ENCODE measurements at regions not wholly inside any gene's neighbourhood (a gene's known extent, or its start where the extent isn't known, plus 50 kb on each side); places are given as distances from the start of the nearest gene placed in this dataset.

GRCh38 chr9:13461414-13461991, 182.0 kb upstream of the MPDZ start:
- H3K27ac ChIP-seq (ENCODE audit: low read depth, low read length): no peak overlapping the region
- H3K79me2 ChIP-seq (ENCODE audit: control insufficient read depth, low read length): no peaks in the 10 kb centered on the region
- no peaks in the 10 kb centered on the region for H3K27me3 ChIP-seq (ENCODE audit: control insufficient read depth, low read length)
- H3K9me3 ChIP-seq (ENCODE audit: control insufficient read depth, insufficient read depth, low read length): no peaks in the 10 kb centered on the region; the same call in 1 of the 2 replicates
- H3K4me3 ChIP-seq (ENCODE audit: low read length): no peak overlapping the region
- no peak for TF ChIP-seq CTCF (IDR thresholded peaks at IDR 0.05; ENCODE audit: low read depth, low read length, poor library complexity, severe bottlenecking)
- no peak for TF ChIP-seq EZH2phosphoT487 (IDR thresholded peaks at IDR 0.05; ENCODE audit: borderline replicate concordance, low read length)
- no peaks in the 10 kb centered on the region for H3F3A ChIP-seq (ENCODE audit: control insufficient read depth, insufficient read depth)
- no peaks in the 10 kb centered on the region for H4K20me1 ChIP-seq (ENCODE audit: control insufficient read depth, insufficient read depth, low read depth, low read length)
- no peaks in the 10 kb centered on the region for H3K4me1 ChIP-seq (ENCODE audit: control insufficient read depth, low read length)
- H3K4me2 ChIP-seq (ENCODE audit: low read length): no peak overlapping the region
- H3K36me3 ChIP-seq (ENCODE audit: control insufficient read depth, low read length): no peaks in the 10 kb centered on the region
- H3K9me2 ChIP-seq (replicated peaks; ENCODE audit: control insufficient read depth, low read length): no peaks in the 10 kb centered on the region

GRCh38 chr9:13459071-13459470, 179.6 kb upstream of the MPDZ start:
- H3K36me3 ChIP-seq (ENCODE audit: control insufficient read depth, low read length): no peaks in the 10 kb centered on the region
- TF ChIP-seq CTCF (IDR thresholded peaks at IDR 0.05; ENCODE audit: low read depth, low read length, poor library complexity, severe bottlenecking): no peak
- no peak for TF ChIP-seq EZH2phosphoT487 (IDR thresholded peaks at IDR 0.05; ENCODE audit: borderline replicate concordance, low read length)
- H3K9me2 ChIP-seq (replicated peaks; ENCODE audit: control insufficient read depth, low read length): no peaks in the 10 kb centered on the region
- no peaks in the 10 kb centered on the region for H3K4me1 ChIP-seq (ENCODE audit: control insufficient read depth, low read length)
- no peak overlapping the region for H3K4me3 ChIP-seq (ENCODE audit: low read length)
- H3K4me2 ChIP-seq (ENCODE audit: low read length): no peak overlapping the region
- no peaks in the 10 kb centered on the region for H3K79me2 ChIP-seq (ENCODE audit: control insufficient read depth, low read length)
- no peaks in the 10 kb centered on the region for H3F3A ChIP-seq (ENCODE audit: control insufficient read depth, insufficient read depth)
- H3K27me3 ChIP-seq (ENCODE audit: control insufficient read depth, low read length): no peaks in the 10 kb centered on the region
- H3K9me3 ChIP-seq (ENCODE audit: control insufficient read depth, insufficient read depth, low read length): no peaks in the 10 kb centered on the region; the same call in 1 of the 2 replicates
- H4K20me1 ChIP-seq (ENCODE audit: control insufficient read depth, insufficient read depth, low read depth, low read length): no peaks in the 10 kb centered on the region
- H3K27ac ChIP-seq (ENCODE audit: low read depth, low read length): no peak overlapping the region

- Histone ChIP-seq H3K27ac (ENCODE audit: low read depth, low read length) (no peak overlapping the region), H3K27me3 (ENCODE audit: control insufficient read depth, low read length) (no peaks in the 10 kb centered on the region), H3K4me3 (ENCODE audit: low read length) (no peak overlapping the region), H4K20me1 (ENCODE audit: control insufficient read depth, insufficient read depth, low read depth, low read length) (no peaks in the 10 kb centered on the region), H3K9me2 (replicated peaks; ENCODE audit: control insufficient read depth, low read length) (no peaks in the 10 kb centered on the region), H3K4me2 (ENCODE audit: low read length) (no peak overlapping the region), H3K9me3 (ENCODE audit: control insufficient read depth, insufficient read depth, low read length) (no peaks in the 10 kb centered on the region; the same call in 1 of the 2 replicates), H3K36me3 (ENCODE audit: control insufficient read depth, low read length) (no peaks in the 10 kb centered on the region), H3K79me2 (ENCODE audit: control insufficient read depth, low read length) (no peaks in the 10 kb centered on the region), H3F3A (ENCODE audit: control insufficient read depth, insufficient read depth) (no peaks in the 10 kb centered on the region), H3K4me1 (ENCODE audit: control insufficient read depth, low read length) (no peaks in the 10 kb centered on the region)
- TF ChIP-seq CTCF (IDR thresholded peaks at IDR 0.05; ENCODE audit: low read depth, low read length, poor library complexity, severe bottlenecking): no peak
- no peak for TF ChIP-seq EZH2phosphoT487 (IDR thresholded peaks at IDR 0.05; ENCODE audit: borderline replicate concordance, low read length)
Measured at GRCh38 chr9:13457795-13458194, 178.3 kb upstream of the MPDZ start.

Measured in DOHH2 (cell line).